Ishikawa (cell line): ENCODE measurements at regions not wholly inside any gene's neighbourhood (a gene's known extent, or its start where the extent isn't known, plus 50 kb on each side); places are given as distances from the start of the nearest gene placed in this dataset.

Experiments used
- CREB1 ChIP-seq: IDR thresholded peaks from 2 replicates; pipeline ENCODE4 v1.6.1; 2012; ENCODE audit warnings: low read depth
- EP300 ChIP-seq: IDR thresholded peaks from 2 replicates; pipeline ENCODE4 v1.6.1; 2012; ENCODE audit warnings: borderline replicate concordance
- FOXM1 ChIP-seq: IDR thresholded peaks from 2 replicates; pipeline ENCODE4 v1.6.1; 2012; ENCODE audit warnings: low read depth, borderline replicate concordance
- RAD21 ChIP-seq: IDR thresholded peaks from 2 replicates; pipeline ENCODE4 v1.6.1; 2012; ENCODE audit warnings: low read depth
- REST ChIP-seq: IDR thresholded peaks from 2 replicates; pipeline ENCODE4 v1.6.1; 2012; ENCODE audit warnings: low read depth, mild to moderate bottlenecking
- TAF1 ChIP-seq: IDR thresholded peaks from 2 replicates; pipeline ENCODE4 v1.6.1; 2012; ENCODE audit warnings: low read depth, mild to moderate bottlenecking
- TCF12 ChIP-seq: IDR thresholded peaks from 2 replicates; pipeline ENCODE4 v1.6.1; 2012; ENCODE audit warnings: low read depth
- USF1 ChIP-seq: IDR thresholded peaks from 2 replicates; pipeline ENCODE4 v1.6.1; 2012

- no peak for TF ChIP-seq USF1
- TF ChIP-seq CREB1 = no peak
- no peak for TF ChIP-seq REST
- TF ChIP-seq FOXM1 = no peak
- TF ChIP-seq TCF12 = no peak
- no peak for TF ChIP-seq TAF1
- no peak for TF ChIP-seq RAD21
- no peak for TF ChIP-seq EP300
Observed at GRCh38 chr11:21635394-21636145, 557.3 kb upstream of the ANO5 start.
